Small intestine (tissue), 7 donors: ENCODE measurements at regions not wholly inside any gene's neighbourhood (a gene's known extent, or its start where the extent isn't known, plus 50 kb on each side); places are given as distances from the start of the nearest gene placed in this dataset.

Experiments
- DNase-seq, 2 donors: peaks; one replicate each; pipeline versions ENCODE4 v3.0.0 to v3.0.0-alpha.2; 2013
- FAIRE-seq: peaks from 2 replicates; lab custom pipeline; 2012; peaks lifted over from hg19 to GRCh38; lab: Jason Lieb, UNC
- H3K27ac ChIP-seq, 3 donors: one replicate each; pipeline ENCODE4 v1.5.1; 2013; ENCODE audit warnings: low read length in 2 of 3, mild to moderate bottlenecking in 2 of 3, control low read depth in 1 of 3, inconsistent platforms in 1 of 3, low read depth in 1 of 3, moderate library complexity in 1 of 3
- H3K27me3 ChIP-seq, 3 donors: one replicate each; pipeline ENCODE4 v1.6.1; 2013; ENCODE audit warnings: low read length in 3 of 3, inconsistent platforms in 1 of 3; ENCODE audit not compliant: control insufficient read depth in 3 of 3, insufficient read depth in 3 of 3
- H3K36me3 ChIP-seq, 3 donors: one replicate each; pipeline ENCODE4 v1.6.1; 2013; ENCODE audit warnings: low read length in 3 of 3, inconsistent platforms in 1 of 3, low read depth in 1 of 3, mild to moderate bottlenecking in 1 of 3, moderate library complexity in 1 of 3; ENCODE audit not compliant: control insufficient read depth in 3 of 3, insufficient read depth in 2 of 3
- H3K4me1 ChIP-seq, 3 donors: one replicate each; pipeline ENCODE4 v1.6.1; 2013; ENCODE audit warnings: low read length in 2 of 3, inconsistent platforms in 1 of 3, low read depth in 1 of 3, mild to moderate bottlenecking in 1 of 3, moderate library complexity in 1 of 3; ENCODE audit not compliant: control insufficient read depth in 3 of 3, insufficient read depth in 2 of 3
- H3K4me3 ChIP-seq, 3 donors: one replicate each; pipeline ENCODE4 v1.5.1; 2013; ENCODE audit warnings: low read length in 3 of 3, control low read depth in 1 of 3, inconsistent platforms in 1 of 3, low read depth in 1 of 3, mild to moderate bottlenecking in 1 of 3, moderate library complexity in 1 of 3
- H3K9me3 ChIP-seq, 2 donors: one replicate each; pipeline ENCODE4 v1.6.1; 2013; ENCODE audit warnings: low read depth in 1 of 2, low read length in 1 of 2; ENCODE audit not compliant: control insufficient read depth in 2 of 2, insufficient read depth in 1 of 2
- WGBS, 3 donors: extraction: QIAGEN DNeasy Blood & Tissue Kit; methylation state at CpG; one replicate each; pipeline ENCODE4 v1.1.7; 2013; 5-methylcytosine and 5-hydroxymethylcytosine counted together
- donor health status: healthy with polysubstance abuse.
- donor health status: control.
- donor health status: control.
- donor health status: Bipolar disorder and iron deficiency.
- donor health status: healthy.

GRCh38 chr4:153071958-153072598, 132.2 kb upstream of the TRIM2 start:
- Histone ChIP-seq H3K4me1 (peaks cover 0 to 8% (median 0%) of the 10 kb centered on the region in 3 donors), H3K4me3 (no peak overlapping the region), H3K9me3 (no peaks in the 10 kb centered on the region), H3K36me3 (no peaks in the 10 kb centered on the region), H3K27me3 (no peaks in the 10 kb centered on the region), H3K27ac (no peak overlapping the region)
- FAIRE-seq (peak; percentile 82), DNase-seq (no peak)

- H3K4me1 ChIP-seq: peaks cover 0 to 5% (median 0%) of the 10 kb centered on the region in 3 donors
- H3K27me3 ChIP-seq: no peaks in the 10 kb centered on the region
- no peak overlapping the region for H3K4me3 ChIP-seq
- no peak overlapping the region for H3K27ac ChIP-seq
- no peaks in the 10 kb centered on the region for H3K9me3 ChIP-seq
- DNase-seq (no peak), FAIRE-seq (no peak)
- H3K36me3 ChIP-seq: no peaks in the 10 kb centered on the region
Observed at GRCh38 chr4:153072661-153073060, 131.6 kb upstream of the TRIM2 start.

GRCh38 chr4:153074486-153074885, 129.8 kb upstream of the TRIM2 start:
- Histone ChIP-seq H3K9me3 (no peaks in the 10 kb centered on the region), H3K27me3 (no peaks in the 10 kb centered on the region), H3K27ac (no peak overlapping the region), H3K36me3 (no peaks in the 10 kb centered on the region), H3K4me3 (no peak overlapping the region), H3K4me1 (no peaks in the 10 kb centered on the region)
- DNase-seq (peak in 1 of 2 donors; percentile 71), FAIRE-seq (no peak)
- 13 to 59% (median 19%) methylated on average over 1 of the region's 1 CpG for WGBS, 3 donors

GRCh38 chr4:153074936-153075630, 129.2 kb upstream of the TRIM2 start:
- H3K27me3 ChIP-seq: no peaks in the 10 kb centered on the region
- H3K27ac ChIP-seq: no peak overlapping the region
- DNase-seq: no peak
- no peaks in the 10 kb centered on the region for H3K9me3 ChIP-seq
- peaks cover 0 to 2% (median 0%) of the 10 kb centered on the region in 3 donors for H3K4me1 ChIP-seq
- H3K36me3 ChIP-seq: no peaks in the 10 kb centered on the region
- no peak for FAIRE-seq
- no peak overlapping the region for H3K4me3 ChIP-seq
- 88 to 90% (median 90%) methylated on average over 2 of the region's 2 CpGs for WGBS, 3 donors

- WGBS, 3 donors: 84 to 96% (median 90%) methylated on average over 4 of the region's 4 CpGs
- no peak for DNase-seq
- Histone ChIP-seq H3K27me3 (no peaks in the 10 kb centered on the region), H3K4me1 (peaks cover 0 to 2% (median 0%) of the 10 kb centered on the region in 3 donors), H3K9me3 (no peaks in the 10 kb centered on the region), H3K27ac (no peak overlapping the region), H3K36me3 (no peaks in the 10 kb centered on the region), H3K4me3 (no peak overlapping the region)
- no peak for FAIRE-seq
Observed at GRCh38 chr4:153075836-153076518, 128.3 kb upstream of the TRIM2 start.

- H3K4me3 ChIP-seq: no peak overlapping the region
Observed at GRCh38 chr4:153076861-153077260, 127.4 kb upstream of the TRIM2 start.

GRCh38 chr4:153079857-153080391, 124.3 kb upstream of the TRIM2 start:
- FAIRE-seq (no peak), DNase-seq (peak in 1 of 2 donors; percentile 37)
- Histone ChIP-seq H3K27ac (no peak overlapping the region), H3K9me3 (no peaks in the 10 kb centered on the region), H3K4me3 (no peak overlapping the region), H3K36me3 (no peaks in the 10 kb centered on the region), H3K4me1 (peaks cover 0 to 8% (median 2%) of the 10 kb centered on the region in 3 donors), H3K27me3 (no peaks in the 10 kb centered on the region)
- 49 to 71% (median 68%) methylated on average over 6 of the region's 6 CpGs for WGBS, 3 donors

More at GRCh38 chr4:153076861-153077260, 127.4 kb upstream of the TRIM2 start:
- Histone ChIP-seq H3K9me3 (no peaks in the 10 kb centered on the region), H3K36me3 (no peaks in the 10 kb centered on the region), H3K4me1 (peaks cover 0 to 2% (median 0%) of the 10 kb centered on the region in 3 donors), H3K27ac (no peak overlapping the region), H3K27me3 (no peaks in the 10 kb centered on the region)
- FAIRE-seq (no peak), DNase-seq (no peak)
- 86 to 97% (median 90%) methylated on average over 3 of the region's 3 CpGs for WGBS, 3 donors

- DNase-seq (no peak), FAIRE-seq (no peak)
- H3K27ac ChIP-seq: no peak overlapping the region
- H3K4me3 ChIP-seq: no peak overlapping the region
- H3K36me3 ChIP-seq: no peaks in the 10 kb centered on the region
- no peaks in the 10 kb centered on the region for H3K9me3 ChIP-seq
- no peaks in the 10 kb centered on the region for H3K27me3 ChIP-seq
- WGBS, 3 donors: 88 to 91% (median 88%) methylated on average over 7 of the region's 7 CpGs
- H3K4me1 ChIP-seq: peaks cover 0 to 8% (median 2%) of the 10 kb centered on the region in 3 donors
Observed at GRCh38 chr4:153081006-153081580, 123.2 kb upstream of the TRIM2 start.
